Common myeloid progenitor, CD34-positive (primary cell): ENCODE measurements at regions not wholly inside any gene's neighbourhood (a gene's known extent, or its start where the extent isn't known, plus 50 kb on each side); places are given as distances from the start of the nearest gene placed in this dataset.
"Not testable (repeated sequence)": the region's sequence is repeated elsewhere in the genome, so short reads cannot be mapped to it uniquely, and the experiment has no call there.

ENCODE experiments used
- CTCF ChIA-PET: fragments of 350-600 bp; sonication (Branson Sonifier 250); formaldehyde crosslinking; loops from one replicate; lab custom pipeline; 2021; ENCODE audit warnings: antibody characterized with exemption; lab: Charles Lee
- POLR2A ChIA-PET: fragments of 350-600 bp; sonication (Branson Sonifier 250); formaldehyde crosslinking; loops from one replicate; lab custom pipeline; 2021; ENCODE audit warnings: antibody characterized with exemption; lab: Charles Lee
- DNase-seq, 3 donors: peaks; one replicate each; pipeline versions ENCODE4 v3.0.0 to v3.0.0-alpha.2; 2013
- H3K27ac ChIP-seq, 2 experiments: 1 replicate in 1 of 2; 2 replicates in 1 of 2; pipeline ENCODE4 v1.7.0; 2013; ENCODE audit warnings: inconsistent platforms in 2 of 2, low read length in 2 of 2, mild to moderate bottlenecking in 2 of 2, low read depth in 1 of 2, moderate library complexity in 1 of 2; ENCODE audit not compliant: severe bottlenecking in 2 of 2, insufficient read depth in 1 of 2, poor library complexity in 1 of 2
- H3K27me3 ChIP-seq, 5 experiments: replicated peaks in 2 of 5; 1 replicate in 3 of 5; 2 replicates in 2 of 5; pipeline versions ENCODE4 v1.6.1 to v1.7.0; 2013; ENCODE audit warnings: low read length in 4 of 5, mild to moderate bottlenecking in 2 of 5, moderate library complexity in 2 of 5, inconsistent platforms in 1 of 5; ENCODE audit not compliant: insufficient read depth in 5 of 5, control insufficient read depth in 4 of 5
- H3K36me3 ChIP-seq, 4 experiments: 1 replicate in 2 of 4; 2 replicates in 2 of 4; pipeline versions ENCODE4 v1.6.1 to v1.7.0; 2013; ENCODE audit warnings: low read length in 3 of 4, control low read depth in 1 of 4, mild to moderate bottlenecking in 1 of 4; ENCODE audit not compliant: control insufficient read depth in 4 of 4, insufficient read depth in 4 of 4
- H3K4me1 ChIP-seq, 4 experiments: 1 replicate in 3 of 4; 2 replicates in 1 of 4; pipeline versions ENCODE4 v1.6.1 to v1.7.1; 2013; ENCODE audit warnings: low read length in 3 of 4, mild to moderate bottlenecking in 3 of 4, control low read depth in 1 of 4, inconsistent platforms in 1 of 4, moderate library complexity in 1 of 4; ENCODE audit not compliant: control insufficient read depth in 4 of 4, insufficient read depth in 4 of 4; ENCODE audit errors: control extremely low read depth in 1 of 4
- H3K4me3 ChIP-seq, 7 experiments: 1 replicate in 4 of 7; 2 replicates in 3 of 7; pipeline versions ENCODE4 v1.5.1 to v1.7.0; 2013; ENCODE audit warnings: mild to moderate bottlenecking in 7 of 7, low read length in 6 of 7, moderate library complexity in 6 of 7, inconsistent platforms in 2 of 7, low read depth in 2 of 7, control low read depth in 1 of 7; ENCODE audit not compliant: insufficient read depth in 4 of 7, control insufficient read depth in 1 of 7; ENCODE audit errors: extremely low read depth in 1 of 7
- H3K9me3 ChIP-seq, 5 experiments: 1 replicate in 4 of 5; 2 replicates in 1 of 5; pipeline versions ENCODE4 v1.6.1 to v1.7.1; 2013; ENCODE audit warnings: low read length in 4 of 5, mild to moderate bottlenecking in 2 of 5, inconsistent platforms in 1 of 5, low read depth in 1 of 5, moderate library complexity in 1 of 5; ENCODE audit not compliant: control insufficient read depth in 4 of 5, insufficient read depth in 2 of 5; ENCODE audit errors: control extremely low read depth in 1 of 5
- WGBS: methylation state at CpG from one replicate; pipeline ENCODE4 v1.1.5; 2013; ENCODE audit not compliant: insufficient coverage; 5-methylcytosine and 5-hydroxymethylcytosine counted together

- Histone ChIP-seq H3K27ac (no peak overlapping the region), H3K36me3 (no peaks in the 10 kb centered on the region), H3K27me3 (peaks cover 6 to 83% (median 34%) of the 10 kb centered on the region in 5 experiments), H3K4me1 (peaks cover 0 to 20% (median 16%) of the 10 kb centered on the region in 4 experiments), H3K4me3 (peak overlapping the region; percentile 12 to 77 (median 67)), H3K9me3 (no peaks in the 10 kb centered on the region)
- DNase-seq, result no peak
- ChIA-PET CTCF (interaction anchor here (1.0 kb wide), 1 partner anchor 88 kb away, joined by 3 read pairs; no protein-coding TSS in a partner anchor), POLR2A (interaction anchor here (0.7 kb wide), 1 partner anchor 11 kb away, joined by 3 read pairs; no protein-coding TSS in a partner anchor)
- WGBS, result 25% methylated on average over 12 of the region's 16 CpGs
Measured at GRCh38 chr13:99087954-99088491, 110.2 kb upstream of the DOCK9 start.

GRCh38 chr13:99093997-99094396 is 106.7 kb upstream of the UBAC2 start:
- DNase-seq, result no peak
- 100% methylated on average over 1 of the region's 3 CpGs for WGBS
- Histone ChIP-seq H3K9me3 (no peaks in the 10 kb centered on the region), H3K27me3 (peaks cover 6 to 50% (median 10%) of the 10 kb centered on the region in 5 experiments), H3K36me3 (no peaks in the 10 kb centered on the region), H3K4me3 (no peak overlapping the region), H3K27ac (no peak overlapping the region), H3K4me1 (no peaks in the 10 kb centered on the region)
- ChIA-PET CTCF (no interaction called here), POLR2A (no interaction called here)

GRCh38 chr13:99101831-99102230 is 98.8 kb upstream of the UBAC2 start:
- CTCF ChIA-PET, H3K9me3 ChIP-seq, H3K4me1 ChIP-seq, H3K4me3 ChIP-seq, POLR2A ChIA-PET, H3K36me3 ChIP-seq, H3K27ac ChIP-seq: not testable (repeated sequence)
- peak in 2 of 3 donors; percentile 62 to 72 for DNase-seq
- 0% methylated on average over 3 of the region's 5 CpGs for WGBS
- peaks cover 0 to 38% (median 13%) of the 10 kb centered on the region in 5 experiments for H3K27me3 ChIP-seq

DNA sequence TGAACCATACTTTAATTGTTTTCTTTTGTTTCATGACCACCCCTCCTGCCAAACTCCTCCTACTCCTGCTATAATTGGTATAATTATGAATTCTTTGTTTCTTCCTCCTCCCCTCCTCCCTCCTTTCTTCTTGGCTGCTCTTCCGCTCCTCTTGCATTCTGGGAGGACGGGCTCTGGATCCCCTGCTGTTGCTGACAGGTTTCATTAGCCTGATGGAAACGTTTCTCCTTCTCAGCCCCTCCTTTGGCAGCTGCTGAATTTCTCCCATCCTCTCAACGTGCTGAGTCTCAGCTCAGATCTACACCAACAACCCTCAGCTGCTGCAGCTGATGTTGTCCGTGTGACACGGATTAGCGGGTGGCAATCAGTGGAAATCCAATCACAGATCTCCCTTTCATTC is 97.1 kb upstream of the UBAC2 start:
- H3K9me3 ChIP-seq, result peaks cover 0 to 2% (median 0%) of the 10 kb centered on the region in 5 experiments
- no peak for DNase-seq
- 68% methylated on average over 7 of the region's 7 CpGs for WGBS

GRCh38 chr13:99104396-99104795 is 96.3 kb upstream of the UBAC2 start:
- WGBS, result 94% methylated on average over 9 of the region's 9 CpGs
- no peaks in the 10 kb centered on the region for H3K36me3 ChIP-seq
- ChIA-PET CTCF (no interaction called here), POLR2A (no interaction called here)
- no peak overlapping the region for H3K4me3 ChIP-seq
- no peak overlapping the region for H3K27ac ChIP-seq
- DNase-seq, result no peak
- peaks cover 0 to 34% (median 13%) of the 10 kb centered on the region in 5 experiments for H3K27me3 ChIP-seq
- H3K4me1 ChIP-seq, result no peaks in the 10 kb centered on the region
- H3K9me3 ChIP-seq, result peaks cover 0 to 2% (median 0%) of the 10 kb centered on the region in 5 experiments

More for the DNA sequence above, 97.1 kb upstream of the UBAC2 start:
- CTCF ChIA-PET, result no interaction called here
- no peak overlapping the region for H3K4me3 ChIP-seq
- no peaks in the 10 kb centered on the region for H3K4me1 ChIP-seq
- no peak overlapping the region for H3K27ac ChIP-seq
- H3K27me3 ChIP-seq, result peaks cover 0 to 36% (median 13%) of the 10 kb centered on the region in 5 experiments
- POLR2A ChIA-PET, result no interaction called here
- no peaks in the 10 kb centered on the region for H3K36me3 ChIP-seq

DNA sequence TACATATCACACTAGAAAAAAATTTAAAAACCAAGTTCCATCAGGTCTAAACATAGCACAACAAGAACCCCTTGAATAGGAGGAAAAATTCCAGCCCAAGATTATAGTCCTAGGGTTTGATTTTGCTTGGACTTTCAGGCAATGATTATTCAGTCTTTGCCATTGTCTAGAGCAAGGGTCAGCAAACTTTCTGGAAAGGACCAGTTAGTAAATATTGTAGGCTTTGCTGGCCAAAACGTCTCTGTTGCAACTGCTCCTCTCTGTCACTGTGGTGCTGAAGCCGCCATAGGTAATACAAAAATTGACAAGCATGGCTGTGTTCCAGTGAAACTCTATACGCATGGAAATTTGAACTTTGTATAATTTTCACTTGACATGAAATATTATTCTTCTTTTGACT is 95.5 kb upstream of the UBAC2 start:
- 89% methylated on average over 2 of the region's 3 CpGs for WGBS
- H3K4me1 ChIP-seq, result no peaks in the 10 kb centered on the region
- H3K27me3 ChIP-seq, result peaks cover 0 to 33% (median 13%) of the 10 kb centered on the region in 5 experiments
- no peak overlapping the region for H3K4me3 ChIP-seq
- ChIA-PET POLR2A (no interaction called here), CTCF (no interaction called here)
- no peak overlapping the region for H3K27ac ChIP-seq
- H3K36me3 ChIP-seq, result no peaks in the 10 kb centered on the region
- no peak for DNase-seq
- H3K9me3 ChIP-seq, result peaks cover 0 to 2% (median 0%) of the 10 kb centered on the region in 5 experiments

- Histone ChIP-seq H3K9me3 (peaks cover 0 to 1% (median 0%) of the 10 kb centered on the region in 5 experiments), H3K27ac (no peak overlapping the region), H3K4me1 (no peaks in the 10 kb centered on the region), H3K36me3 (no peaks in the 10 kb centered on the region), H3K27me3 (peaks cover 0 to 14% (median 2%) of the 10 kb centered on the region in 5 experiments), H3K4me3 (no peak overlapping the region)
- 80% methylated on average over 1 of the region's 5 CpGs for WGBS
- POLR2A ChIA-PET, result no interaction called here
- DNase-seq, result no peak
- CTCF ChIA-PET, result no interaction called here
Measured at GRCh38 chr13:99113351-99113750, 87.3 kb upstream of the UBAC2 start.
